HEK293 (cell line): ENCODE measurements at regions not wholly inside any gene's neighbourhood (a gene's known extent, or its start where the extent isn't known, plus 50 kb on each side); places are given as distances from the start of the nearest gene placed in this dataset.

Experiments used
- CTCF ChIA-PET: fragments of 350-600 bp; formaldehyde crosslinking; extraction: SDS; loops from one replicate; lab custom pipeline; 2021; ENCODE audit warnings: antibody characterized with exemption; lab: Yijun Ruan, JAX
- POLR2A ChIA-PET: fragments of 300-600 bp; formaldehyde crosslinking; extraction: SDS; loops from one replicate; lab custom pipeline; 2020; ENCODE audit warnings: antibody characterized with exemption, inconsistent platforms; lab: Yijun Ruan, JAX
- H3K27ac ChIP-seq: fragments of 200-500 bp; sonication (Bioruptor generic); 2 replicates; pipeline ENCODE4 v1.5.1; 2014; ENCODE audit warnings: low read depth, low read length, control low read depth, inconsistent platforms; ENCODE audit errors: extremely low read depth
- H3K36me3 ChIP-seq, 2 experiments: fragments of 200-500 bp in 1 of 2; sonication (Bioruptor generic) in 1 of 2; 1 replicate in 1 of 2; 2 replicates in 1 of 2; pipeline ENCODE4 v1.5.1; 2014 to 2017; ENCODE audit warnings: inconsistent platforms in 2 of 2, low read length in 2 of 2; ENCODE audit not compliant: control insufficient read depth in 2 of 2, insufficient read depth in 1 of 2
- H3K4me1 ChIP-seq: fragments of 200-500 bp; sonication (Bioruptor generic); 2 replicates; pipeline ENCODE4 v1.5.1; 2014; ENCODE audit warnings: mild to moderate bottlenecking, low read length, inconsistent platforms; ENCODE audit not compliant: control insufficient read depth, insufficient read depth
- H3K4me3 ChIP-seq: 2 replicates; pipeline ENCODE4 v1.5.1; 2011; ENCODE audit warnings: low read depth, mild to moderate bottlenecking, control low read depth, low read length, moderate library complexity
- H3K9me3 ChIP-seq: fragments of 200-500 bp; sonication (Bioruptor generic); 2 replicates; pipeline ENCODE4 v1.5.1; 2014; ENCODE audit warnings: low read depth, low read length, inconsistent platforms; ENCODE audit not compliant: control insufficient read depth, insufficient read depth
- GLI2 ChIP-seq: fragments of 450-650 bp; formaldehyde crosslinking; IDR thresholded peaks from 2 replicates; pipeline ENCODE4; 2017; ENCODE audit warnings: missing biosample characterization, missing genetic modification characterization, low read depth, borderline replicate concordance
- GLIS2 ChIP-seq: fragments of 450-650 bp; formaldehyde crosslinking; IDR thresholded peaks from 2 replicates; pipeline ENCODE4 v1.5.1; 2016; ENCODE audit warnings: missing biosample characterization, missing genetic modification characterization
- IKZF3 ChIP-seq: fragments of 450-650 bp; IDR thresholded peaks from 2 replicates; pipeline ENCODE4 v1.5.0; 2018; ENCODE audit warnings: missing biosample characterization, mild to moderate bottlenecking, missing genetic modification characterization, moderate library complexity
- SP3 ChIP-seq: fragments of 450-650 bp; formaldehyde crosslinking; IDR thresholded peaks from 2 replicates; pipeline ENCODE4 v1.5.1; 2016; ENCODE audit warnings: missing biosample characterization, missing genetic modification characterization
- TCF7L2 ChIP-seq: IDR thresholded peaks from 2 replicates; pipeline ENCODE4 v1.6.1; 2011; ENCODE audit warnings: low read depth, mild to moderate bottlenecking, inconsistent platforms, low read length, moderate library complexity, borderline replicate concordance
- YY1 ChIP-seq: fragments of 450-650 bp; formaldehyde crosslinking; IDR thresholded peaks from 2 replicates; pipeline ENCODE4 v1.5.1; 2018; ENCODE audit warnings: missing biosample characterization, missing genetic modification characterization
- YY2 ChIP-seq: fragments of 450-650 bp; formaldehyde crosslinking; IDR thresholded peaks from 2 replicates; pipeline ENCODE4 v1.5.1; 2016; ENCODE audit warnings: missing biosample characterization, missing genetic modification characterization
- ZFP69B ChIP-seq: fragments of 450-650 bp; formaldehyde crosslinking; IDR thresholded peaks from 2 replicates; pipeline ENCODE4 v1.5.1; 2016; ENCODE audit warnings: missing biosample characterization, missing genetic modification characterization
- ZNF24 ChIP-seq: fragments of 450-650 bp; formaldehyde crosslinking; IDR thresholded peaks from 2 replicates; pipeline ENCODE4 v1.5.1; 2016; ENCODE audit warnings: missing biosample characterization, missing genetic modification characterization
- ZNF335 ChIP-seq: fragments of 450-650 bp; formaldehyde crosslinking; conservative IDR thresholded peaks from 2 replicates; pipeline ENCODE4 v1.5.1; 2016; ENCODE audit warnings: missing biosample characterization, missing genetic modification characterization
- ZNF394 ChIP-seq: fragments of 450-650 bp; formaldehyde crosslinking; IDR thresholded peaks from 2 replicates; pipeline ENCODE4 v1.5.1; 2016; ENCODE audit warnings: missing biosample characterization, missing genetic modification characterization, mild to moderate bottlenecking, moderate library complexity, borderline replicate concordance
- ZNF548 ChIP-seq: fragments of 450-650 bp; formaldehyde crosslinking; IDR thresholded peaks from 2 replicates; pipeline ENCODE4 v1.5.1; 2016; ENCODE audit warnings: missing biosample characterization, missing genetic modification characterization
- ZNF560 ChIP-seq: fragments of 450-650 bp; formaldehyde crosslinking; IDR thresholded peaks from 2 replicates; pipeline ENCODE4 v1.5.1; 2017; ENCODE audit warnings: missing biosample characterization, missing genetic modification characterization, borderline replicate concordance
- ZNF664 ChIP-seq: fragments of 450-650 bp; formaldehyde crosslinking; IDR thresholded peaks from 2 replicates; pipeline ENCODE4 v1.5.1; 2016; ENCODE audit warnings: missing biosample characterization, missing genetic modification characterization
- ZNF768 ChIP-seq: fragments of 450-650 bp; formaldehyde crosslinking; IDR thresholded peaks from 2 replicates; pipeline ENCODE4 v1.5.1; 2018; ENCODE audit warnings: missing biosample characterization, mild to moderate bottlenecking, missing genetic modification characterization
- ZXDB ChIP-seq: fragments of 450-650 bp; formaldehyde crosslinking; IDR thresholded peaks from 2 replicates; pipeline ENCODE4 v1.5.1; 2016; ENCODE audit warnings: missing biosample characterization, missing genetic modification characterization
- TF ChIP-seq, protein P1 (sequence below): fragments of 450-650 bp; formaldehyde crosslinking; IDR thresholded peaks from 2 replicates; pipeline ENCODE4 v1.5.1; 2016; ENCODE audit warnings: missing biosample characterization, missing genetic modification characterization
- TF ChIP-seq, protein P2 (sequence below): fragments of 450-650 bp; formaldehyde crosslinking; IDR thresholded peaks from 2 replicates; pipeline ENCODE4 v1.5.1; 2016; ENCODE audit warnings: missing biosample characterization, missing genetic modification characterization
- TF ChIP-seq, protein P3 (sequence below): fragments of 450-650 bp; formaldehyde crosslinking; IDR thresholded peaks from 2 replicates; pipeline ENCODE4 v1.5.1; 2016; ENCODE audit warnings: missing biosample characterization, missing genetic modification characterization, borderline replicate concordance

DNA sequence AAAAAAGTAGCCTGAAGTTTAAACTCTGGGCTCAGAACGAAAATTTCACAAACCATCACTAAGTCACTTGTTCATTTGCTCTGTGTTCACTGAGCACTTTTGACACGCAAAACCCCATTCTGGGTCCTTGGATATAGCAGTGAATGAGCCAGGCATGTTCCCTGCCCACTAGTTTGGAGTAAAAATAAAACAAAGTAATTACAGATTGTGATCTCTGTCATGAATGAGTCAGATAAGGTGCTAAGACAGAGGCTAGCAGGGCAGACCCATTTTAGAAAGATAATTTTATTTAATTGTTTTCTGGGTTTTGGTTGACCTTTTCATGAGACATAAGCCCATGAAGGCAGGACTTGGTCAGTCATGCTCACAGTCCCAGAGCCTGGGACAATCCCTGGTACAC, 84.1 kb upstream of the ARHGEF3 start:
- no peak overlapping the region for H3K4me3 ChIP-seq
- CTCF ChIA-PET = no interaction called here
- TF ChIP-seq SP3 (tag by site-specific recombination) (no peak), GLI2 (no peak), ZNF768 (no peak), TCF7L2 (no peak), GLIS2 (no peak), ZNF24 (tag by site-specific recombination) (no peak), ZNF394 (tag by site-specific recombination) (no peak), IKZF3 (no peak), YY1 (tag by site-specific recombination) (no peak)
- TF ChIP-seq, protein P1, sequence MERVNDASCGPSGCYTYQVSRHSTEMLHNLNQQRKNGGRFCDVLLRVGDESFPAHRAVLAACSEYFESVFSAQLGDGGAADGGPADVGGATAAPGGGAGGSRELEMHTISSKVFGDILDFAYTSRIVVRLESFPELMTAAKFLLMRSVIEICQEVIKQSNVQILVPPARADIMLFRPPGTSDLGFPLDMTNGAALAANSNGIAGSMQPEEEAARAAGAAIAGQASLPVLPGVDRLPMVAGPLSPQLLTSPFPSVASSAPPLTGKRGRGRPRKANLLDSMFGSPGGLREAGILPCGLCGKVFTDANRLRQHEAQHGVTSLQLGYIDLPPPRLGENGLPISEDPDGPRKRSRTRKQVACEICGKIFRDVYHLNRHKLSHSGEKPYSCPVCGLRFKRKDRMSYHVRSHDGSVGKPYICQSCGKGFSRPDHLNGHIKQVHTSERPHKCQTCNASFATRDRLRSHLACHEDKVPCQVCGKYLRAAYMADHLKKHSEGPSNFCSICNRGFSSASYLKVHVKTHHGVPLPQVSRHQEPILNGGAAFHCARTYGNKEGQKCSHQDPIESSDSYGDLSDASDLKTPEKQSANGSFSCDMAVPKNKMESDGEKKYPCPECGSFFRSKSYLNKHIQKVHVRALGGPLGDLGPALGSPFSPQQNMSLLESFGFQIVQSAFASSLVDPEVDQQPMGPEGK (tag by site-specific recombination) = no peak
- TF ChIP-seq, all 188 proteins: peak for 0
- H3K4me1 ChIP-seq = no peaks in the 10 kb centered on the region
- H3K36me3 ChIP-seq = no peaks in the 10 kb centered on the region
- H3K27ac ChIP-seq = no peak overlapping the region
- H3K9me3 ChIP-seq = no peaks in the 10 kb centered on the region
- POLR2A ChIA-PET = no interaction called here

DNA sequence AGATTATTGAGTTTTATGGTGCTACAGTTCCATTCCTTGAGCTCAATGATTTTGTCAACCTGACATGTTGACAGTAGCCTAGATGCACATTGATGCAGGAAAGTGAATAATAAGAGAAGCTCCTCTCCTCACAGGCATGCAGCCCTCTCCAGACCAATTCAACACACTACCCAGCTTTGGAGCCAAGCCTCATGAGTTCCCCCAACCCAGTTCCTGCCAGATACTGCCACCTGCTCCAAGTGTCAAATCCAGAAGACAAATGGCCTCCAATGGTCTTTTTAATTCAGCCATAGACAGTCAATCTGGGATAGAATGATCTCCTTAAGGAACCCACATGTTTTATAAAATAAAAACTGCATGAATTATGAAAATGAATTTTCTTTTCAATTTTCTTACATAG, 83.7 kb upstream of the ARHGEF3 start:
- TF ChIP-seq ZNF560 (tag by site-specific recombination) = no peak
- no peak for TF ChIP-seq ZXDB (tag by site-specific recombination)
- no peak for TF ChIP-seq ZNF664 (tag by site-specific recombination)
- no peak for TF ChIP-seq YY2 (tag by site-specific recombination)
- no peak for TF ChIP-seq ZFP69B
- TF ChIP-seq ZNF548 (tag by site-specific recombination) = no peak
- TF ChIP-seq, protein P2, sequence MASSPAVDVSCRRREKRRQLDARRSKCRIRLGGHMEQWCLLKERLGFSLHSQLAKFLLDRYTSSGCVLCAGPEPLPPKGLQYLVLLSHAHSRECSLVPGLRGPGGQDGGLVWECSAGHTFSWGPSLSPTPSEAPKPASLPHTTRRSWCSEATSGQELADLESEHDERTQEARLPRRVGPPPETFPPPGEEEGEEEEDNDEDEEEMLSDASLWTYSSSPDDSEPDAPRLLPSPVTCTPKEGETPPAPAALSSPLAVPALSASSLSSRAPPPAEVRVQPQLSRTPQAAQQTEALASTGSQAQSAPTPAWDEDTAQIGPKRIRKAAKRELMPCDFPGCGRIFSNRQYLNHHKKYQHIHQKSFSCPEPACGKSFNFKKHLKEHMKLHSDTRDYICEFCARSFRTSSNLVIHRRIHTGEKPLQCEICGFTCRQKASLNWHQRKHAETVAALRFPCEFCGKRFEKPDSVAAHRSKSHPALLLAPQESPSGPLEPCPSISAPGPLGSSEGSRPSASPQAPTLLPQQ = no peak
- TF ChIP-seq, protein P3, sequence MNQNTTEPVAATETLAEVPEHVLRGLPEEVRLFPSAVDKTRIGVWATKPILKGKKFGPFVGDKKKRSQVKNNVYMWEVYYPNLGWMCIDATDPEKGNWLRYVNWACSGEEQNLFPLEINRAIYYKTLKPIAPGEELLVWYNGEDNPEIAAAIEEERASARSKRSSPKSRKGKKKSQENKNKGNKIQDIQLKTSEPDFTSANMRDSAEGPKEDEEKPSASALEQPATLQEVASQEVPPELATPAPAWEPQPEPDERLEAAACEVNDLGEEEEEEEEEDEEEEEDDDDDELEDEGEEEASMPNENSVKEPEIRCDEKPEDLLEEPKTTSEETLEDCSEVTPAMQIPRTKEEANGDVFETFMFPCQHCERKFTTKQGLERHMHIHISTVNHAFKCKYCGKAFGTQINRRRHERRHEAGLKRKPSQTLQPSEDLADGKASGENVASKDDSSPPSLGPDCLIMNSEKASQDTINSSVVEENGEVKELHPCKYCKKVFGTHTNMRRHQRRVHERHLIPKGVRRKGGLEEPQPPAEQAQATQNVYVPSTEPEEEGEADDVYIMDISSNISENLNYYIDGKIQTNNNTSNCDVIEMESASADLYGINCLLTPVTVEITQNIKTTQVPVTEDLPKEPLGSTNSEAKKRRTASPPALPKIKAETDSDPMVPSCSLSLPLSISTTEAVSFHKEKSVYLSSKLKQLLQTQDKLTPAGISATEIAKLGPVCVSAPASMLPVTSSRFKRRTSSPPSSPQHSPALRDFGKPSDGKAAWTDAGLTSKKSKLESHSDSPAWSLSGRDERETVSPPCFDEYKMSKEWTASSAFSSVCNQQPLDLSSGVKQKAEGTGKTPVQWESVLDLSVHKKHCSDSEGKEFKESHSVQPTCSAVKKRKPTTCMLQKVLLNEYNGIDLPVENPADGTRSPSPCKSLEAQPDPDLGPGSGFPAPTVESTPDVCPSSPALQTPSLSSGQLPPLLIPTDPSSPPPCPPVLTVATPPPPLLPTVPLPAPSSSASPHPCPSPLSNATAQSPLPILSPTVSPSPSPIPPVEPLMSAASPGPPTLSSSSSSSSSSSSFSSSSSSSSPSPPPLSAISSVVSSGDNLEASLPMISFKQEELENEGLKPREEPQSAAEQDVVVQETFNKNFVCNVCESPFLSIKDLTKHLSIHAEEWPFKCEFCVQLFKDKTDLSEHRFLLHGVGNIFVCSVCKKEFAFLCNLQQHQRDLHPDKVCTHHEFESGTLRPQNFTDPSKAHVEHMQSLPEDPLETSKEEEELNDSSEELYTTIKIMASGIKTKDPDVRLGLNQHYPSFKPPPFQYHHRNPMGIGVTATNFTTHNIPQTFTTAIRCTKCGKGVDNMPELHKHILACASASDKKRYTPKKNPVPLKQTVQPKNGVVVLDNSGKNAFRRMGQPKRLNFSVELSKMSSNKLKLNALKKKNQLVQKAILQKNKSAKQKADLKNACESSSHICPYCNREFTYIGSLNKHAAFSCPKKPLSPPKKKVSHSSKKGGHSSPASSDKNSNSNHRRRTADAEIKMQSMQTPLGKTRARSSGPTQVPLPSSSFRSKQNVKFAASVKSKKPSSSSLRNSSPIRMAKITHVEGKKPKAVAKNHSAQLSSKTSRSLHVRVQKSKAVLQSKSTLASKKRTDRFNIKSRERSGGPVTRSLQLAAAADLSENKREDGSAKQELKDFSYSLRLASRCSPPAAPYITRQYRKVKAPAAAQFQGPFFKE (tag by site-specific recombination) = no peak
- TF ChIP-seq ZNF335 = no peak
- H3K4me3 ChIP-seq = no peak overlapping the region
- ChIA-PET POLR2A (no interaction called here), CTCF (no interaction called here)
- no peak overlapping the region for H3K27ac ChIP-seq
- H3K9me3 ChIP-seq = no peaks in the 10 kb centered on the region
- H3K4me1 ChIP-seq = no peaks in the 10 kb centered on the region
- no peaks in the 10 kb centered on the region for H3K36me3 ChIP-seq
